ENCODE measurements at regions not wholly inside any gene's neighbourhood (a gene's known extent, or its start where the extent isn't known, plus 50 kb on each side); places are given as distances from the start of the nearest gene placed in this dataset.

DNA sequence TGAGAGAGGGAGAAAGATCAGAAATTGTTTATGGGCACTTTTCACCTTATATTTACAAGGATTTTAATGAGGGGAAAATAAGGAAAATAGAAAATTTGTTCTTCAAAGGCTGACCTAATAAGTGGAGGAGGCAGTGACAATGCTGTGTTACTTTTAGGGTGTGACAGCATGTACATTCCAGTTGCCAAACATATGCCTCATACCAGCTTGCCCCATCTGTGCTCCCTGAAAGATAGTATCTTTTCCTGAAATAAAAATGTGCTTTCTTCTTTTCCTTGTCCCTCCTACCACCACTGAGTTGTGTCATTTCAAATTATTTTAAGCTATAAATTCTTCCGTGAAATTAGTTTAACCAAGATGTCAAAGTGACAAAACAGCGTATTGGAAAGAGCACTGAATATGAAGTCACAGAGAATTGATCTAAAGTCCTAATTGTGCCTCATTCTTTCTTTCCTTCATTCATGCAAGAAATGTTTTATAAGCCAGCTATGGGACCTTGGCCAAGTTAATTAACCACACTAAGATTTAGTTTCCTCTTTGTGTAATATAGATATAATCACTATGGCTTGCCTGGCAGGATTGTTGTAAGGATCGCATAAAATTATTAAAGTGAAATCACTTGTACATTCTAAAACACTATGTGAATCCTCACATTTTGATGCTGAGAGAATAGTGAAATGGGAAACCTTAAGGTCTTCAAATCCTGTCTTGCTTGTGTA, 1307.5 kb upstream of the TENM4 start:
- ATAC-seq: no peak
- Histone ChIP-seq H3K4me1 (no peaks in the 10 kb centered on the region), H3K9me3 (no peaks in the 10 kb centered on the region; the same call in 2 of the 3 replicates), H3K4me3 (no peak overlapping the region), H3K4me2 (no peak overlapping the region), H3K27ac (no peak overlapping the region)
- no peak for TF ChIP-seq NR3C1 (IDR thresholded peaks at IDR 0.05)
- TF ChIP-seq BHLHE40 (IDR thresholded peaks at IDR 0.05; ENCODE audit: low read depth, low read length): no peak
- no peak for TF ChIP-seq JUN (IDR thresholded peaks at IDR 0.05)
- TF ChIP-seq, protein P1, sequence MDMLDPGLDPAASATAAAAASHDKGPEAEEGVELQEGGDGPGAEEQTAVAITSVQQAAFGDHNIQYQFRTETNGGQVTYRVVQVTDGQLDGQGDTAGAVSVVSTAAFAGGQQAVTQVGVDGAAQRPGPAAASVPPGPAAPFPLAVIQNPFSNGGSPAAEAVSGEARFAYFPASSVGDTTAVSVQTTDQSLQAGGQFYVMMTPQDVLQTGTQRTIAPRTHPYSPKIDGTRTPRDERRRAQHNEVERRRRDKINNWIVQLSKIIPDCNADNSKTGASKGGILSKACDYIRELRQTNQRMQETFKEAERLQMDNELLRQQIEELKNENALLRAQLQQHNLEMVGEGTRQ (IDR thresholded peaks at IDR 0.05): no peak
- TF ChIP-seq CBX8 (IDR thresholded peaks at IDR 0.05): no peak
- TF ChIP-seq HOXB13 (CRISPR knock-in tag; IDR thresholded peaks at IDR 0.05; ENCODE audit: low read depth): no peak
- TF ChIP-seq, protein P2, sequence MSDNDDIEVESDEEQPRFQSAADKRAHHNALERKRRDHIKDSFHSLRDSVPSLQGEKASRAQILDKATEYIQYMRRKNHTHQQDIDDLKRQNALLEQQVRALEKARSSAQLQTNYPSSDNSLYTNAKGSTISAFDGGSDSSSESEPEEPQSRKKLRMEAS (IDR thresholded peaks at IDR 0.05): no peak
- TF ChIP-seq, protein P3, sequence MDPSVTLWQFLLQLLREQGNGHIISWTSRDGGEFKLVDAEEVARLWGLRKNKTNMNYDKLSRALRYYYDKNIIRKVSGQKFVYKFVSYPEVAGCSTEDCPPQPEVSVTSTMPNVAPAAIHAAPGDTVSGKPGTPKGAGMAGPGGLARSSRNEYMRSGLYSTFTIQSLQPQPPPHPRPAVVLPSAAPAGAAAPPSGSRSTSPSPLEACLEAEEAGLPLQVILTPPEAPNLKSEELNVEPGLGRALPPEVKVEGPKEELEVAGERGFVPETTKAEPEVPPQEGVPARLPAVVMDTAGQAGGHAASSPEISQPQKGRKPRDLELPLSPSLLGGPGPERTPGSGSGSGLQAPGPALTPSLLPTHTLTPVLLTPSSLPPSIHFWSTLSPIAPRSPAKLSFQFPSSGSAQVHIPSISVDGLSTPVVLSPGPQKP (IDR thresholded peaks at IDR 0.05; ENCODE audit: low read depth, low read length): no peak
- TF ChIP-seq JUNB (IDR thresholded peaks at IDR 0.05): no peak
- TF ChIP-seq MAZ (IDR thresholded peaks at IDR 0.05; ENCODE audit: borderline replicate concordance, low read depth, low read length): no peak
- TF ChIP-seq RCOR1 (IDR thresholded peaks at IDR 0.05; ENCODE audit: low read depth, low read length): no peak
- no peak for TF ChIP-seq SREBF2 (IDR thresholded peaks at IDR 0.05)
- no peak for TF ChIP-seq EP300 (IDR thresholded peaks at IDR 0.05)
- no peak for TF ChIP-seq RNF2 (IDR thresholded peaks at IDR 0.05; ENCODE audit: borderline replicate concordance, low read depth)
- no peak for TF ChIP-seq SMC3 (IDR thresholded peaks at IDR 0.05)
- TF ChIP-seq, protein P4, sequence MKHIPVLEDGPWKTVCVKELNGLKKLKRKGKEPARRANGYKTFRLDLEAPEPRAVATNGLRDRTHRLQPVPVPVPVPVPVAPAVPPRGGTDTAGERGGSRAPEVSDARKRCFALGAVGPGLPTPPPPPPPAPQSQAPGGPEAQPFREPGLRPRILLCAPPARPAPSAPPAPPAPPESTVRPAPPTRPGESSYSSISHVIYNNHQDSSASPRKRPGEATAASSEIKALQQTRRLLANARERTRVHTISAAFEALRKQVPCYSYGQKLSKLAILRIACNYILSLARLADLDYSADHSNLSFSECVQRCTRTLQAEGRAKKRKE (CRISPR knock-in tag; IDR thresholded peaks at IDR 0.05; ENCODE audit: low read depth): no peak
- TF ChIP-seq RAD21 (conservative IDR thresholded peaks at IDR 0.05 in 1 of 2, IDR thresholded peaks at IDR 0.05 in 1 of 2): no peak
- no peak for TF ChIP-seq ZC3H11A (IDR thresholded peaks at IDR 0.05)
- no peak for TF ChIP-seq HOXB5 (CRISPR knock-in tag; IDR thresholded peaks at IDR 0.05)
- 60% methylated on average over 3 of the region's 3 CpGs for WGBS (ENCODE audit: missing lambda C conversion rate)
- no peak for DNase-seq (ENCODE audit: low read depth in 1 of 2, low spot score in 1 of 2)
- no peak for FAIRE-seq
- CTCF ChIA-PET: no interaction called here
- POLR2A ChIA-PET: no interaction called here

DNA sequence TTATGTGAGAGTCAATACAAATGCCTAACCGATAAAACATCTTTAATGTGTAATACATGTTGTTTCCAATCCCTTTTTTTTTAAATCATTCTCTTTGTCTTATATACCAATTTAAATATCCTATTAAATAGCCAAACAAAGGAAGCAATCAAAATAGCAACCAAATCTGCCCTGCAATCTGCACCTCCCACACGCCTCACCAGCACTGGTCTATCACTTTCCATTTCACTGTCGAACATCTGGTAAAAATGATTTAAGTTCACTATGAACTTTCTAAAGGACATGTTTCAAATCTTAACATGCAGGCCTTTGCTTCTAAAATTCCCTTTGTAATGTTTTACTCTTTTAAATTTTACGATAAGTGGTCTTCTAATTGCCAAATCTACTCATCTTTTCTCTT, 1305.5 kb upstream of the TENM4 start:
- H3K4me2 ChIP-seq: no peak overlapping the region
- ChIA-PET CTCF (interaction anchor here (0.7 kb wide), 1 partner anchor 9 kb away, joined by 3 read pairs; no protein-coding TSS in a partner anchor), POLR2A (no interaction called here)
- DNase-seq (ENCODE audit: low read depth in 1 of 2, low spot score in 1 of 2) (no peak), FAIRE-seq (no peak), ATAC-seq (no peak)
- no peak overlapping the region for H3K27ac ChIP-seq
- H3K4me3 ChIP-seq: no peak overlapping the region
- no peak for TF ChIP-seq MAFK (IDR thresholded peaks at IDR 0.05; ENCODE audit: partially characterized antibody)
- no peak for TF ChIP-seq CBX8 (IDR thresholded peaks at IDR 0.05)
- no peak for TF ChIP-seq PHF8 (IDR thresholded peaks at IDR 0.05; ENCODE audit: borderline replicate concordance, low read depth)
- TF ChIP-seq ESRRA (IDR thresholded peaks at IDR 0.05; ENCODE audit: borderline replicate concordance, low read length): no peak
- no peak for TF ChIP-seq JUN (IDR thresholded peaks at IDR 0.05)
- no peak for TF ChIP-seq FOSL2 (IDR thresholded peaks at IDR 0.05)
- no peak for TF ChIP-seq FOSL2 (CRISPR knock-in tag; IDR thresholded peaks at IDR 0.05)
- TF ChIP-seq GATA3 (IDR thresholded peaks at IDR 0.05; ENCODE audit: borderline replicate concordance): no peak
- no peak for TF ChIP-seq CHD2 (IDR thresholded peaks at IDR 0.05; ENCODE audit: low read length, partially characterized antibody)
- TF ChIP-seq SMC3 (IDR thresholded peaks at IDR 0.05): no peak
- TF ChIP-seq HDAC2 (IDR thresholded peaks at IDR 0.05): no peak
- no peak for TF ChIP-seq TFCP2L1 (CRISPR knock-in tag; IDR thresholded peaks at IDR 0.05)
- no peak for TF ChIP-seq RFX5 (IDR thresholded peaks at IDR 0.05)
- no peak for TF ChIP-seq RCOR1 (IDR thresholded peaks at IDR 0.05; ENCODE audit: low read depth, low read length)
- TF ChIP-seq, protein P5, sequence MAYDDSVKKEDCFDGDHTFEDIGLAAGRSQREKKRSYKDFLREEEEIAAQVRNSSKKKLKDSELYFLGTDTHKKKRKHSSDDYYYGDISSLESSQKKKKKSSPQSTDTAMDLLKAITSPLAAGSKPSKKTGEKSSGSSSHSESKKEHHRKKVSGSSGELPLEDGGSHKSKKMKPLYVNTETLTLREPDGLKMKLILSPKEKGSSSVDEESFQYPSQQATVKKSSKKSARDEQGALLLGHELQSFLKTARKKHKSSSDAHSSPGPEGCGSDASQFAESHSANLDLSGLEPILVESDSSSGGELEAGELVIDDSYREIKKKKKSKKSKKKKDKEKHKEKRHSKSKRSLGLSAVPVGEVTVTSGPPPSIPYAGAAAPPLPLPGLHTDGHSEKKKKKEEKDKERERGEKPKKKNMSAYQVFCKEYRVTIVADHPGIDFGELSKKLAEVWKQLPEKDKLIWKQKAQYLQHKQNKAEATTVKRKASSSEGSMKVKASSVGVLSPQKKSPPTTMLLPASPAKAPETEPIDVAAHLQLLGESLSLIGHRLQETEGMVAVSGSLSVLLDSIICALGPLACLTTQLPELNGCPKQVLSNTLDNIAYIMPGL (CRISPR knock-in tag; IDR thresholded peaks at IDR 0.05; ENCODE audit: borderline replicate concordance): no peak
- TF ChIP-seq JUNB (IDR thresholded peaks at IDR 0.05): no peak
- H3K9me3 ChIP-seq: no peaks in the 10 kb centered on the region; the same call in 2 of the 3 replicates
- no peaks in the 10 kb centered on the region for H3K4me1 ChIP-seq
- WGBS (ENCODE audit: missing lambda C conversion rate): 4% methylated on average over 4 of the region's 4 CpGs
